RWPE1 (cell line): ENCODE measurements at regions not wholly inside any gene's neighbourhood (a gene's known extent, or its start where the extent isn't known, plus 50 kb on each side); places are given as distances from the start of the nearest gene placed in this dataset.
A peak's percentile ranks its signal among the peaks of the same experiment; 100 is the strongest.

ENCODE experiments used
- CTCF ChIA-PET: fragments of 350-600 bp; sonication (Branson Sonifier 250); formaldehyde crosslinking; extraction: SDS; loops from one replicate; lab custom pipeline; 2021; lab: Yijun Ruan, JAX
- POLR2A ChIA-PET: fragments of 400-600 bp; formaldehyde crosslinking; extraction: SDS; loops from one replicate; lab custom pipeline; 2020; ENCODE audit warnings: antibody characterized with exemption; ENCODE audit not compliant: low non-redundant PET; lab: Yijun Ruan, JAX
- DNase-seq: peaks from one replicate; pipeline ENCODE4 v3.0.0; 2012; ENCODE audit warnings: low spot score
- H3K27ac ChIP-seq: fragments of 450-650 bp; 2 replicates; pipeline ENCODE4 v1.5.1; 2017
- TF ChIP-seq, protein P1 (sequence below): fragments of 450-650 bp; conservative IDR thresholded peaks from 2 replicates; pipeline ENCODE4 v1.5.1; 2017; ENCODE audit warnings: low read depth, mild to moderate bottlenecking

DNA sequence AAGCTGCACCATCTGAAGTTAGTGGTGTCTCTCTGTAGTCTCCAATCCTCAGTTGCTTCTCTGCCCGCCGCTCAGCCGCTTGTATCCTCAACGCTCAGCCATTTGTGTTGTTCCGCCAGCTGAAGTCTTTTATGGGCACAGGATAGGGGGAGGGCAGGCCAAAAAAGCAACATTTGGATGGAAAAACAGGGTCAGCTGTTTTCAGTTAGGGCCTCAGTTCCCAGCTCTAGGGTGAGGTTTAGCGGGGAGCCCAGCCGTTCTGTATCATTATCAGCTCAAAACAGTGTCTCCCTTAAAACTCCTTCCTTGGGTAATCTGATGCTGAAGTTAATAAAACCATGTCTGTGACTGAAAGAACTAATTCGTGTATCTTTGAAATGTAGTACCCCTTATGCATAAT is 329.5 kb upstream of the AZI2 start:
- DNase-seq = no peak
- ChIA-PET POLR2A (no interaction called here), CTCF (no interaction called here)
- TF ChIP-seq, protein P1, sequence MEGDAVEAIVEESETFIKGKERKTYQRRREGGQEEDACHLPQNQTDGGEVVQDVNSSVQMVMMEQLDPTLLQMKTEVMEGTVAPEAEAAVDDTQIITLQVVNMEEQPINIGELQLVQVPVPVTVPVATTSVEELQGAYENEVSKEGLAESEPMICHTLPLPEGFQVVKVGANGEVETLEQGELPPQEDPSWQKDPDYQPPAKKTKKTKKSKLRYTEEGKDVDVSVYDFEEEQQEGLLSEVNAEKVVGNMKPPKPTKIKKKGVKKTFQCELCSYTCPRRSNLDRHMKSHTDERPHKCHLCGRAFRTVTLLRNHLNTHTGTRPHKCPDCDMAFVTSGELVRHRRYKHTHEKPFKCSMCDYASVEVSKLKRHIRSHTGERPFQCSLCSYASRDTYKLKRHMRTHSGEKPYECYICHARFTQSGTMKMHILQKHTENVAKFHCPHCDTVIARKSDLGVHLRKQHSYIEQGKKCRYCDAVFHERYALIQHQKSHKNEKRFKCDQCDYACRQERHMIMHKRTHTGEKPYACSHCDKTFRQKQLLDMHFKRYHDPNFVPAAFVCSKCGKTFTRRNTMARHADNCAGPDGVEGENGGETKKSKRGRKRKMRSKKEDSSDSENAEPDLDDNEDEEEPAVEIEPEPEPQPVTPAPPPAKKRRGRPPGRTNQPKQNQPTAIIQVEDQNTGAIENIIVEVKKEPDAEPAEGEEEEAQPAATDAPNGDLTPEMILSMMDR = no peak
- H3K27ac ChIP-seq = no peak overlapping the region

DNA sequence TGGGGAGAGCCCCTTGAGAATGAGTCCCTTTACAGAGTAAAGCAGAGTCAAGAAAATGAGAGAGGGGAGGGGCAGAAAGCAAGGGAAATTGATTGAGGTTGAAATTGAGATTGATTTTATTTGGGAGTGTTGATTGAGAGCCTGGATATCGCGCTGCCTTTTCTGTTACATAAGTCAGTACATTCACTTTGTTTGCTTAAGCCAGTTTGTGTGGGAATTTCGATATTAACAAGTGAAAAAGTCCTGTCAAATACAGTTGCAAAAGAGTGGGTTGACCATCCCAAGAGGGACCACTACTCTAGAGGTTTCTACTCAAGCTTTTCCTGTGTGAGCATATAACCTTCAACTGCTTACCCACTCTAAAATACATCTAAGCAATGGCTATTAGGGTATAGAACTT is 331.4 kb upstream of the AZI2 start:
- CTCF ChIA-PET = interaction anchor here (0.6 kb wide), 1 partner anchor 1681 kb away, joined by 3 read pairs; no protein-coding TSS in a partner anchor
- no peak overlapping the region for H3K27ac ChIP-seq
- POLR2A ChIA-PET = no interaction called here
- TF ChIP-seq, protein P1 = no peak
- DNase-seq = no peak

DNA sequence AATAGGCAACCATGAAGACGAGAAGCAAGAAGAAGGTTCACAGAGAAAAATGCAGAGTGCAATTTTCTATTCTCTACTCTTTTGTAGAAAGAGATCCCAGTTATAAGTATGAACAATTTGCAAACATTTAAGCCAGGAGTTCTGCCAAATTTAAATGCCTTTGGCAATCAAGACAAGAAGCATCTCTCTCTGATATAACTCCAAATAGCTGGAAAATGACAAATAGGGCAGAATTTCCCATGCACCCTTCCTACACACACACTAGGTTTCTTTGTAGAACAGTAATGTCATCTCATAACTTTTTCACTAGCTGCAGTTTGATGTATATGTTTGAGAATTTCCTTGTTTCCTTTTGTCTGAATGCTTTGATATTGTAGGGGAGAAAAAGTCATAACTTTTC is 333.5 kb upstream of the AZI2 start:
- no peak for DNase-seq
- TF ChIP-seq, protein P1 = no peak
- CTCF ChIA-PET = interaction anchor here (0.6 kb wide), 1 partner anchor 1031 kb away, joined by 3 read pairs; no protein-coding TSS in a partner anchor
- no peak overlapping the region for H3K27ac ChIP-seq
- POLR2A ChIA-PET = no interaction called here

DNA sequence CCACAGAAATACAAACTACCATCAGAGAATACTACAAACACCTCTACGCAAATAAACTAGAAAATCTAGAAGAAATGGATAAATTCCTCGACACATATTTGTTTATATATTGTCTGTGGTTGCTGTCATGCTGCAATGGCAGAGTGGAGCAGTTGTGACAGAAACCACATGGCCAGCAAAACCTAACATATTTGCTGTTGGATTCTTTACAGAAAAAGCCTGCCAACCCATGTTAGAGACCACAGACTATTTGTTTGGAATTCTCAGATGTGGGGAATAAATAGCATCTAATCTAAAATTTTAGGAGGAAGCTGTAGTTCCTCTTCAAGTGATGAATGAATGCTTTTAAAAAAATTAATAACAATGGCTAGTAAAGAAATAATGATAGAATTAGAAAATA is 341.6 kb upstream of the AZI2 start:
- POLR2A ChIA-PET = no interaction called here
- CTCF ChIA-PET = no interaction called here
- no peak for DNase-seq
- TF ChIP-seq, protein P1 = no peak
- no peak overlapping the region for H3K27ac ChIP-seq

DNA sequence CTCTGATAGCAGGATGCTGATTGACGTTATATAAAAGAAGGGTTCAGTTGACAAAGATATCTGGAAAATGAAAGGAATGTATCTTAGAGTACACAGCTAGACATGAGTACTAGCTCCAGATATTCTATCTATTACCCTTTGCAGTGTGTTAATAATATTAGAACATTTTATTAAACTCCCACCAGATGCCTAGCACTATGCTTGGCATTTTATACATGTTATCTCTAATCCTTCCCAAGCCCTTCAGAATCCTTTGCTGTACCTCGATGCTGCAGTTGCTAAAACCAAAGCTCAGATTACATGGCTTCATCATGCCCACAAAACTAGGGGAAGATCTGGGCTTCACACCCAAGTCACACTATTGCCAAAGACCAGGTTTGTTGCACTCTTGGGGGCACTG is 350.1 kb upstream of the AZI2 start:
- no peak overlapping the region for H3K27ac ChIP-seq
- POLR2A ChIA-PET = no interaction called here
- CTCF ChIA-PET = no interaction called here
- TF ChIP-seq, protein P1 = no peak
- no peak for DNase-seq

DNA sequence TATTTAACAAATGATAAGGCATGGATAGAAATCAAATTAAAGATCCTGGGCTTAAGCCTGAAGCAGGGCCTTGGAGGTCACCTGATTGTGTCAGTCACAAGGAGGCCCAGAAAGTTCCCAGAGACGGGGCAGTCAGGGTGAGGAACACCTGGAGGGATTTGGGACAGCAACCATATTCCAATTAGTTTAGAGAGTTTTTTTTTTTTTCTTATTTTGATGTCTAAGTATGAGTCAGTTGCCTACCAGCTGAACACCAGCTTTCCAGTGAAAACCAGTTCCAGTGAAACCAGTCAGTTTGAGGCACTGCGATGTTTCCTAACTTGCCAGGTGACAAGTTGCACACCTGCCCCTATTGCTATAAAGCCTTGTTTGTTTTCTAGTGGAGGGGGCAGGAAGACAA is 350.7 kb upstream of the AZI2 start:
- ChIA-PET POLR2A (no interaction called here), CTCF (interaction anchor here (0.7 kb wide), 1 partner anchor 40 kb away, joined by 4 read pairs; no protein-coding TSS in a partner anchor)
- TF ChIP-seq, protein P1 = no peak
- DNase-seq = peak; percentile 0
- no peak overlapping the region for H3K27ac ChIP-seq
